ENCODE measurements at regions not wholly inside any gene's neighbourhood (a gene's known extent, or its start where the extent isn't known, plus 50 kb on each side); places are given as distances from the start of the nearest gene placed in this dataset.

DNA sequence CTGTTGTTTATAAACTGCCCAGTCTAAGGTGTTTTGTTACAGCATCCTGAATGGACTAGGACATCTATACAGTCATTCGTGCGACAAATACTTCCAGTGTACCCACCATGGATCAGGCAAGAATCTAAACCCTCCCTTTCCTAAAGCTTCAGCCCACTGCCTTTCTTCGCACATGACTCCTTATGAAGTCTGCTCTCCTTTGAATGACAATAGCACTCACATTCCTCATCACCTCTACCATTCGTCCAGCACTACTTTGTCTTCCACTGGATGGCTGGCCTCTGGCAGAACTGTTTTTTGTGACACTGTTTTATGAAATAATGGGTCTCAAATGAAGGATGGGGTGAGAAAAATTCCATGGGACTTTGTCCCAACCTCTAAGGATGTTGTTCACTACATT, 89.8 kb upstream of the LIN7C start:
- TF ChIP-seq, protein P1, sequence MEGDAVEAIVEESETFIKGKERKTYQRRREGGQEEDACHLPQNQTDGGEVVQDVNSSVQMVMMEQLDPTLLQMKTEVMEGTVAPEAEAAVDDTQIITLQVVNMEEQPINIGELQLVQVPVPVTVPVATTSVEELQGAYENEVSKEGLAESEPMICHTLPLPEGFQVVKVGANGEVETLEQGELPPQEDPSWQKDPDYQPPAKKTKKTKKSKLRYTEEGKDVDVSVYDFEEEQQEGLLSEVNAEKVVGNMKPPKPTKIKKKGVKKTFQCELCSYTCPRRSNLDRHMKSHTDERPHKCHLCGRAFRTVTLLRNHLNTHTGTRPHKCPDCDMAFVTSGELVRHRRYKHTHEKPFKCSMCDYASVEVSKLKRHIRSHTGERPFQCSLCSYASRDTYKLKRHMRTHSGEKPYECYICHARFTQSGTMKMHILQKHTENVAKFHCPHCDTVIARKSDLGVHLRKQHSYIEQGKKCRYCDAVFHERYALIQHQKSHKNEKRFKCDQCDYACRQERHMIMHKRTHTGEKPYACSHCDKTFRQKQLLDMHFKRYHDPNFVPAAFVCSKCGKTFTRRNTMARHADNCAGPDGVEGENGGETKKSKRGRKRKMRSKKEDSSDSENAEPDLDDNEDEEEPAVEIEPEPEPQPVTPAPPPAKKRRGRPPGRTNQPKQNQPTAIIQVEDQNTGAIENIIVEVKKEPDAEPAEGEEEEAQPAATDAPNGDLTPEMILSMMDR (IDR thresholded peaks at IDR 0.05), result no peak
- TF ChIP-seq POLR2A (IDR thresholded peaks at IDR 0.05), result no peak
